GM21717 (cell line): ENCODE measurements at regions not wholly inside any gene's neighbourhood (a gene's known extent, or its start where the extent isn't known, plus 50 kb on each side); places are given as distances from the start of the nearest gene placed in this dataset.
"Not testable (repeated sequence)": the region's sequence is repeated elsewhere in the genome, so short reads cannot be mapped to it uniquely, and the experiment has no call there.

Experiments used
- ATAC-seq: cut with Tn5 transposase; IDR thresholded peaks from one replicate; pipeline ENCODE4 v1.9.1; 2021; ENCODE audit warnings: mild to moderate bottlenecking, moderate library complexity; ENCODE audit not compliant: unreplicated experiment

DNA sequence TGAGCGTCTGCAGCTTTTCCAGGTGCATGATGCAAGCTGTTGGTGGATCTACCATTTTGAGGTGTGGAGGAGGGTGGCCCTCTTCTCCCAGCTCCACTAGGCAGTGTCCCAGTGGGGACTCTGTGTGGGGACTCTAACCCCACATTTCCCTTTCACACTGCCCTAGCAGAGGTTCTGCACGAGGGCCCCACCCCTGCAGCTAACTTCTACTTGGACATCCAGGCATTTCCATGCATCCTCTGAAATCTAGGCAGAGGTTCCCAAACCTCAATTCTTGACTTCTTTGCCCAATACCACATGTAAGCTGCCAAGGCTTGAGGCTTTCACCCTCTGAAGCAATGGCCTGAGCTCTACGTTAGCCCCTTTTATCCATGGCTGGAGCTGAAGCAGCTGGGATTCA is 61.4 kb upstream of the HGFAC start:
- not testable (repeated sequence) for ATAC-seq

DNA sequence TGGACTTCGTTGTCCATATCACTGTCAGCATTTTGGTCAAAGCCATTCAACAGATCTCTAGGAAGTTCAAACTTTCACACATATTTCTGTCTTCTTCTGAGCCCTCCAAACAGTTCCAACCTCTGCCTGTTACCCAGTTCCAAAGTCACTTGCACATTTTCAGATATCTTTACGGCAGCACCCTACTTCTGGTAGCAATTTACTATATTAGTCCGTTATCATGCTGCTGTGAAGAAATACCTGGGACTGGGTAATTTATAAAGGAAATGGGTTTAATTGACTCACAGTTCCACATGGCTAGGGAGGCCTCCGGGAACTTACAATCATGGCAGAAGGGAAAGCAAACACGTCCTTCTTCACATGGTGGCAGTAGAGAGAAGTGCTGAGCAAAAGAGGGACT is 60.6 kb upstream of the HGFAC start:
- not testable (repeated sequence) for ATAC-seq

DNA sequence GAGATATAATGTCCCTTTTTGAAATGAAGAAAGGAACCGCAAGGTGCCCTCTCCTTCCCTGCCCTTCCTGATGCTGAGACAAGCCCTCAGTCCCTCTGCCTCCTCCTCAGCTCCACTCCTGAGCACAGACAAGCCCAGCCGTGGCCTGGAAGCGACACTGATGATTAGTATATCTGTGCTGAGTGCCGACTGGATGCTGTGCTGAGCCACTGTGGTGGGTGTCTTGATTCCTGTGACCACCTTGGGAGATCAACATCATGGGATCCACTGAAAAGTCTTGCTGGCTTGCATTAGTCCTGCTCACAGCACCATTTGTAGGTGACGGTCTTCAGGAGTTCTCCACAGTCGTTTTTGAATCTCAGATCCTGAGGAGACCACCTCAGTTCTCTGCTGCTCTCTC is 59.5 kb upstream of the HGFAC start:
- no peak for ATAC-seq

DNA sequence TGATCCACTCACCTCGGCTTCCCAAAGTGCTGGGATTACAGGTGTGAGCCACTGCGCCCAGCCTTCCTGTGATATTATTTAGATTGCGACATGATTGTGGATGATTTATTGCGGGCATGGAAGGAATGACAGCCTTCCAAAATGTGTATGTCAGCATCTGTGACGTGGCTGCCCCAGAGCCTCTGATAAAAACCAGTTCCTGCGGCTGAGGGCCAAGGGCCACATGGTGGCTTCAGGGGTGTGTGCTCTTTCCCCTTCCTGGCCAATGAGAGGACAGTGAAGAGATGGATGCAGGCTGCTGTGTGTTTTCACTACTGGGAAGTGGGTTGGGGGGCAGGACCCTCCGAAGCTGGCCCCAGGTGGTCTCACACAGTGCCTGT is 57.4 kb upstream of the HGFAC start:
- ATAC-seq: no peak

DNA sequence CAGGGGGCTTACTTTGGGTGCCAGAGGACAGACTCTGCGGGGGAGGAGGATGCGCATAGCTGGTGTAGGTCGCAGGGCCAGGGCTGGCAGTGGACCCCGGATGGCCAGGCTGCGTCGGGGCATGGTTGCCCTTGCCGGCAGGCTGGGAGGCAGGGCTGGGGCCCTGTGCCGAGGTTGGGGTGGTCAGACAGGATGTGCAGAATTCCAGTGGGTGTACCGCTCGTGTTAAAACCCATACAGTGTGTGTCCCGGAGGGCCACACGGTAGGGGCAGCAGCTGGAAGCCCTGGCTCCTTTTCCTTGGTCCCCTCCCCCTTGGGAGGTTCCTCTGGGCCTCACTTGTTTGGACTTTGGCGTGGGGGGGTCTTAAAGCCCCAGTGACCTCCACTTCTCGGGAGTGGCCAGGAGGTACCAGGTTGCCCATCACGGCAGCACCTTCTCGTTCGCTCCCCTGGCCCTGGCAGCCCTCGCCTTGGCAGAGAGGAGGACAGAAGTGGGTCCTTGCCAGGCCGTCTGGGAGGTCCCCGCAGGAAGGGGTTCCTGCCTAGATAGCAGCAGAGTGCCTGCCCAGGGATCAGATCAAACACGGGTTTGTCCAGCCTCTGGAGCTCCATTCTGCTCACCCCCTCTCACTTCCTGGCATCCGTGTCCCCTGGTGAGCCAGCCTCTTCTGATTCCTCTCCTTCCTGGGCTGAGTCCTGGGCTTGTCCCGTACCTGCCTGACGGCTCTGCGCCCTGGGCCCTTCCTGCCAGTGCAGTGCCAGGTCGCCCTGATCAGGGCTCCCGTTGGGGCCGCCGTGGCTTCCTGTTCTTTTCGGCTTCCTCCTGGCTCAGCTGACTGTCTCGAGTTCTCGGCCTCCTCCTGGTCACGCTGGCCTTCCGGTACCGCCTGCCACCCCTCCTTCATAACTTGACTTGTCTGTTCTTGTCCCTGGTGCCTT is 56.7 kb upstream of the HGFAC start:
- ATAC-seq: no peak

DNA sequence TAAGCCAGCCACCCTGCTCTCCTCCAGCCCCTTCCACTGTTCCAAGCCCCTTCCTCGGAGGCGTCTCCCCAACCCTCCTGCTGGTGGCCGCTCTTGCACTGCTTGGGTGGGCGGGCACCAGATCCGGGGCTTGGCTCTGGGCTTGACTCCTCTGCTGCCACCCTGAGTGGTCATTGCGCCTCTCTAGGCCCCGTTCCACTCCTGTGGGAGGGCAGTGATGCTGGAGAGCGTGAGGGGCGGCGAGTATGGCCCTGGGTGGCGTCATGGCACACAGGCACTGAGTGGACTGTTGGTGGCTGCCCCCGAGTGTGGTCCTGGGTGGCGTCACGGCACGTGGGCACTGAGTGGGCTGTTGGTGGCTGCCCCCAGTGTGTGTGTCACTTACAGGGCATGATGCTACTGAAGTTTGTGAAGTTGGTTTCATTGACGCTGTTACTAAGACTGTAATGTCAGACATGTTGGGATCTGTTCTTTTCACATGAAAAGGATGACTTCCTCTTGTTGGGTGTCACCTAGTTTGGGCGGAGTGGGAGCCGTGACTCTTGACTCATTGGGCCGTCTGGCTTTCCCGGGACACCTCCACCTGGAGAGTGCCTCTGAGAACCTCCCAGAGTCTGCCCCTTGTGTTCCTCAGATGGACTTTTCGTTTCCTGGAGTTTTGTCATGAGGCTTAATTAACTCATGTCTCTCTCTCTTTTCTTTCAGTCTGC is 55.9 kb upstream of the HGFAC start:
- no peak for ATAC-seq

DNA sequence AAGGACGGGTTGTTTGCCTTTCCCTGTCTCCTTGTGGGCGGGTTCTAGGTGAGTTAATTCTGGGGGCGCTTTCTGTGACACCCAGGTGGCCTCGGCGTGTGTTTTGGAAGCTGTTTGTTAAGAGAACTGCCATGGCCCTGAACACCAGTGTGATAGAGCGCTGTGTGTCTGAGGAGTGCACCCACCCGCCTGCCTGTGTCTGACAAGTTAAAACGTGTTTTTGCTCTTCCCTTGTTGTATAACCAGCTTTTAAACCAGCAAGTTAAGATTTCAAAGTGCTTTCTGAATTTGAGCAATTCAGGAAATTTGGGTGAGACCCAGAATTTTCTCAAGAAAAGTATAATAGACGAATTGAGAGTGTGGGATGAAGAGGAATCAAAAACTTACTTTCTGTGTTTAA is 55.2 kb upstream of the HGFAC start:
- ATAC-seq: no peak

DNA sequence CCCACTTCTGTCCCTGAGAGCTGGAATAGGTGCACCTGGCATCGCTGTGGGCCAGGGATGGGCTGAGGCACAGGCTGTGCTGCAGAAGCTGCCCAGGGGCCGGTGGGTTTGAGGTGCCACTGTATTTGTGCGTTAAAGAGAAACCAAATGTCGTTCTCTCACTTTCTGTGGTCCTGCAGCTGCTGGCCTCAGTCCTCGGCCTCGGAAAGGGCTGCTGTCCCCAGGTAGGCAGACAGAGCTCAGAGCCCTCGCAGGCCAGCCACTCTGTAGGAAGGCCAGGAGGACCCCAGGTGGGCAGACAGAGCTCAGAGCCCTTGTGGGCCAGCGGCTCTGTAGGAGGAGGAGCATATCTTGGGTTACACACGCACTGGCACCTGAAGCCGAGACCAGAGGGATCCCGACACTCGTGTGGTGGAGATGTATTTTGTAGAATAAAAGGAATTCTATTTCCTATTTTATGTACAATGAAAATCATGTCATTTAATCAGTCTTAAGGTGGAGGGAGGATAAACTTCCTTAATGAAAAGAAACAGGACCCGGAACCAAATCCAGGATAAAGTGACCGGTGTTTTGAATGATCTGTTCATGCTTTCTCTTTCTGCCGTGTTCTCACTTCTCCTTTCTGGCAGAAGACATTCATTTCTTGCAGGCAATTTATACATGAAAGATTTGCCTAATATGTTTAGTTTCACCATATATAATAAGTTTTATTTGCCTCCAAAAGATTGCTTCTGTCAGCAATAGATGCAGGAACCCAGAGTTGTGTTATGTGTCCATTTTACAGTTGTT is 54.4 kb upstream of the HGFAC start:
- peak; percentile 45 for ATAC-seq

DNA sequence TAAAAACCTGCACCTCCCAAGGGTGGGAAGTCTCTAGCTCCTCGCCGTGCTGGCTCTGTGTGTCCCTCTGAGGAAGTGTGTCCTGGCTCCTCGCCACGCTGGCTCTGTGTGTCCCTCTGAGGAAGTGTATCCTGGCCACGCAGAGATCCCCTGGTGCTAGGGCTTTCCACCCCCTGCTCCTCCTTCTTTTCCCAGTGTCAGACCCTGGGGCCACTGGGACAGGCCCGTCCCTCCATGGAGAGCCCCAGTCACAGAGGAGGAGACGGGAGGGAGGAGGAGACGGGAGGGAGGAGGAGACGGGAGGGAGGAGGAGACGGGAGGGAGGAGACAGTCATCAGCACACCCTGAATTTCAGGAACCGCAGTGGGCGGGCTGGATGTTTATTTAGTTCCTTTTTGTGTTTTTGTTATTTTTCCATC is 53.8 kb upstream of the HGFAC start:
- peak; percentile 34 for ATAC-seq

DNA sequence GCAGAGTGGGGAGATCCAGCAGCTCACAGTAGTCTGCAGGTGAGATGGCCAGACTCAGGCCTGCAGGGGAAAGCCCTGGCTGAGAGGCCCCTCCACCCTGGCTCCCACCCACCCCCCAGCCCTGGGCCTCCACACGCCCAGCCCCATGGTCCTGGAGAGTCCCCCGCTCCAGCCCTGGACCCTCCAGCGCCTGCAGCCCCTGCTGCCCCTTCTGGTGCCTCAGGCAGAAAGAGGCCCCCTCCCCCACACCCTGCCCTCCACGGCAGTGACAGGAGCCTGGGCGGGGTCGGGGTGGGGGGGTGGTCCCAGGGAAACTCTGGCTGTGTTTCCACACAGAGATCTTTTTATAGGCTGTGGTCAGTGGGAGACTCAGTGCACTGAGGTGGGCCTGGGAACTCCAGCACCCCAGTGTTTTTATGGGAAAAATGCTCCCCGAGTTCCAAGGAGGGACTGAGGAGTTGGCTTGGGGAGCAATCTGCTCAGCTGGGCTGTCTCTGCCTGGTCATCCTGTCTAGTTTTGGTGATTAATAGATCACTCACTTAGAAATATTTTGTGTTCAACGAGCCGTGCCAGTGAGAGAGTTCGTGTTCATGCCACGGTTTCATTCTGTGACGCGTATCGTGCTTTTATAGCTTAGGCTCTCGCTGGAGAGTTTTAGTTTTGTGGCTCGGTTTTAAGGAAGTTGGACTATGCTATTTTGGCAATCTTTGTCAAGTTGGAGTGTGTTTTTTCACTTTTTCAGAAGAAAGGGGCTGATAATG is 53.1 kb upstream of the HGFAC start:
- ATAC-seq: peak; percentile 54

DNA sequence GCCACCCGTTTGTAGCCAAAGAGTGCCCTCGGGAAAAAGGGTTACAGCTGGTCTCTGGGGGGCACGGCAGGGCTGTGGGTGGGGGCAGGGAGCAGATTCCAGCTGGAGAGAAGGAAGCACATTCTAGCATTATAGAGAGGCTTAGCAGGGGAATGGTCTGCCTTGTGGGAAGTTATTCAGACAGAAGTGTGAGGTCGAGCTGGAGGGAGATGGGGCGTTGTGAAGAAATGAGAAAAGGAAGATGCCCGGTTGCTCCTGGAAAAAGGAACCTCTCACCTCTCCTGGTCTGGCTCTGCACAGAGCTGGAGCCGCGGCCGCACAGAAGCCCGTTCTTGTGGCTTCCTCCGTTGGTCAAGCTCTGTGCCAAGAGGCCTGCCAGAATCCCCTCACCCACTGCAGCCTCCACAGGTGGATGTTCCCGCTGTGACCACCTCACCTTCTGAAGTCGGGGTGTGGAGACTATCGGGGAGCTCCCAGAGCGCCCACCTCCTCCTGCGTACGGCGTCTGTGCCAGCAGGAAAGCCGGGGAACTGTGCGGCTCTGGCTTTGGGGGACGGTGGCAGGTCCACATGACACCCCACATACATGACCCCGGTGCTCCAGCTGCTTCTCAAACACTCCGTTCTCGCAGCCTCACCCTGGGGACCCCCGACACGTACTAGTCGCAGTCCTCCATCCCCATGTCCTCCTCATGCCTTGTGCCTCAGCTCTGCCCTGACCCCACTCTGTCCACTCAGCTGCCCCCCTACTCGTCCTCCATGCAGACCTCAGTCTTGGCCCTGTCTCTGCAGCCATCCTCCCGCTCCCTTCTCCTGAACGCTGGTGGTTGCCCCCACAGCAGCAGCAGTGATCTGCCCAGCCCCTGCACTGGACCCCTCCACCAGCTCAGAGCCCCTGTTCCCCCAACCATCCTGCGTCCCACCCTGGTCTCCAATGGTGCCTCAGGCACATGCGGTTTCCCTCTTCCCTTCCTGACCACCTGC is 52.2 kb upstream of the HGFAC start:
- no peak for ATAC-seq

DNA sequence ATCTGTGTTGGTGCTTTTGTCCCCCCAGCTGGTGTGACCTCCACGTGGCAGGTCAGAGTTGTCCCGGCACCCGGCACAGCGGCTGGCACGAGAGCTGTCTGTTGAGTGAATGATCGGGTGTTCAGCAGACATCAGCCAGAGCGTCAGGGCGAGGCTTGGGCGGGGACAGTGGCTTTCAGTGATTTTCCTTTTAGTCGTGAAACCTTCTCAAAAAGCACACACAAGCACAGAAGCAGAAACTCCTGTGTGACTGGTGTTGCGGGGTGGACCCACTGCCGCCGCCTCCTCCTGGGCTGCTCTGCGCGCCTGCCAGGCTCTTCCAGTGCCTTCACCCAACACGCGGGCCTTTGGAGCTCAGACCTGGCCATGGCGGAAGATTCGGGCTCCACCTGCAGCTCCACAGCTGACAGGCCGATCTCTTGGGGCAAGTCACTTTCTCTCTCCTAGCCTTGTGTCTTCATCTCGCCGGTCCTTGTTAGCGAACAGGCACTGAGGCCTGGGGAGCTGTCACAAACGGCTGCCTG is 51.4 kb upstream of the HGFAC start:
- ATAC-seq: no peak

DNA sequence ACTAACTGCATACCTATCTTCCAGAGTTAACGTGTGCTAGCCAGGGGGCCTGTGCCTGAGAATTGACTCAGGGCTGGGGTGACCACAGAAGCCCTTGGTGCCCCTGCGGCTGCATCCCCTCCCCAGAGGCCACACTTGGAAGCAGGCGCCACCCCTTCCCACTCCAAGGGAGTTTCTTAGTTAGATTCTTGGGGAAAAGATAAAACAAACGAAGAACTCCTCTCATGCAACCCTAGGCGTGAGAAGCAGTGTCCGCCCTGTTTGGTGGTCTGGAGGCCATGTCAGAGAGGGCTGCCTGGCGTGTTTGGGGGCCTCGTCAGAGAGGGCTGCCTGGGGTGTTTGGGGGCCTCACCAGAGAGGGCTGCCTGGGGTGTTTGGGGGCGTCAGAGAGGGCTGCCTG is 50.3 kb upstream of the HGFAC start:
- ATAC-seq: no peak
